Muscle layer of duodenum (tissue), 2 donors: ENCODE measurements at regions not wholly inside any gene's neighbourhood (a gene's known extent, or its start where the extent isn't known, plus 50 kb on each side); places are given as distances from the start of the nearest gene placed in this dataset.

ENCODE experiments used
- H3K27ac ChIP-seq: one replicate; pipeline ENCODE4 v1.7.0; 2013; ENCODE audit warnings: mild to moderate bottlenecking, low read length
- H3K27me3 ChIP-seq: one replicate; pipeline ENCODE4 v1.7.0; 2013; ENCODE audit warnings: low read depth, mild to moderate bottlenecking, control low read depth, low read length
- H3K36me3 ChIP-seq, 2 donors: one replicate each; pipeline ENCODE4 v1.7.0; 2013; ENCODE audit warnings: low read length in 2 of 2, control low read depth in 1 of 2, mild to moderate bottlenecking in 1 of 2; ENCODE audit not compliant: insufficient read depth in 2 of 2, control insufficient read depth in 1 of 2
- H3K4me1 ChIP-seq, 2 donors: one replicate each; pipeline ENCODE4 v1.7.0; 2013; ENCODE audit warnings: low read length in 2 of 2, mild to moderate bottlenecking in 2 of 2, control low read depth in 1 of 2, moderate library complexity in 1 of 2; ENCODE audit not compliant: insufficient read depth in 2 of 2, control insufficient read depth in 1 of 2
- H3K4me3 ChIP-seq, 2 donors: one replicate each; pipeline ENCODE4 v1.7.0; 2013; ENCODE audit warnings: low read length in 2 of 2, low read depth in 1 of 2, mild to moderate bottlenecking in 1 of 2
- H3K9me3 ChIP-seq, 2 donors: one replicate each; pipeline ENCODE4 v1.7.0; 2013; ENCODE audit warnings: low read length in 2 of 2, control low read depth in 1 of 2, mild to moderate bottlenecking in 1 of 2; ENCODE audit not compliant: control insufficient read depth in 1 of 2
- donor health status: healthy.

DNA sequence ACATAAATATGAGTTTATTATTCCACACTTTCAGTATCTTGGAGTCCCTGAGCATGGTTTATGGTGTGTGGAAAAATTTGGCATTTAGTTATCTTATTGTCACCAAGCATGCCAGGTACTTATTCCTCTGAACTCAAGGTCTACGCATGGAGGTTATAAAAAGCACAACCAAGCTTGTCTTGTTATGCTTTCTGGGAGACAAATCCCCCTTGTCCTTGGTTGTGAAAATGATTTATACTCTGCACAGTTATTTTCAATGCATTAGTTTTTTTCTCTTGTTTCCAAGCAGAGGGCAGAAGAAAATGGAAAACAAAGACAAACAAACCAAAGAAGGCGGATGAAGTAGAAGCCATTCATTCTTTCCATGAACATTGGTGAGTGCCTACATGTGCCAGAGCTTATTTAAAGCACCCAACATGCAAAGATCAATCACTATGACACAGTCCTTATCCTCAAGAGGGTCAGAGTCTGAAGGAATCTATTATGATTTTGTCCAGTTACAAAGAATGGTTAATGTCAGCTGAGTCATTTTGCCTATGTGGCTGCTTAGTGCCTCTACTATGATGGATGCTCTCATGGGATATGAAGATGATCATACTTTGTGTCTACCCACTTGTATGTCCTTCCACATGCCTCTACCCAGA lies 323.1 kb downstream of the TENT4A start:
- H3K27ac ChIP-seq = no peak overlapping the region
- H3K36me3 ChIP-seq = no peaks in the 10 kb centered on the region
- H3K4me1 ChIP-seq = no peaks in the 10 kb centered on the region
- H3K4me3 ChIP-seq = no peak overlapping the region
- H3K9me3 ChIP-seq = no peaks in the 10 kb centered on the region
- H3K27me3 ChIP-seq = no peaks in the 10 kb centered on the region

DNA sequence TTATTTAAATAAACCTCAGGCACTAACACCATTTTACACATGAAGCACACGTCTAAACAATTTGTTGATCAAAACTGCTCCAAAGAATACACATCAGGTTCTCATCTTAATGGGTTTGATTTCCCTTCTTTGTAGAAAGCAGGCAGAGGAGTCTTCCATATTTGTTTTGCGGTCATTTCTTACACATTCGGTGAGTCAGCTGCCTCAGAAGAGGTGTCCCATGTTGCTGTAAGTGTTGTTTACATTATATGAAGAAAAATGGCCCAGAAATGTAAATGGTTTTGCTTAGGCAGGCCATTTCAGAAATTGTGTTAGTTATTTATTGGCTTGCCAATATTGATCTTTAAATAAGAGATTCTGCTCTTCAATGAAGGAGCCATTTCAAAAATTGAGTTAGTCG lies 325.8 kb downstream of the TENT4A start:
- H3K36me3 ChIP-seq = no peaks in the 10 kb centered on the region
- H3K4me3 ChIP-seq = no peak overlapping the region
- no peaks in the 10 kb centered on the region for H3K4me1 ChIP-seq
- no peak overlapping the region for H3K27ac ChIP-seq
- H3K9me3 ChIP-seq = no peaks in the 10 kb centered on the region
- no peaks in the 10 kb centered on the region for H3K27me3 ChIP-seq

DNA sequence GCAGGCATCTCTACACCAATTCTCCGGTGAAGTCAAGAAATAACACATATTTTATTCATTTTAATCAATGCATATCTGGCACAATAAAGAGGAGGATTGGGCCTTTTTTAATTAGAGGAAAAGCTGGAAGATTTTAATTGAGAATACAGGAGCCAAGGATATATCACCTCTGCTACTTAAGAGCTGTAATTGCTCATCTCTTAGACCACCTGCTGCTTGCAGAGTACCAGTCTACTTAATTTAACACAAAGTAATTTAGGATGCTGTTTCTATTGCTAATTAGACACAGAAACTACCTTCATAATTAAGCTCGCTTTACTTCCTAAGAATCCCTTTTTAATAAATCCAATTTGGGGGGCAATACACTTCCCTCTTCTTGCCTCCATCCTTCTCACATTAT lies 326.9 kb downstream of the TENT4A start:
- no peaks in the 10 kb centered on the region for H3K9me3 ChIP-seq
- no peaks in the 10 kb centered on the region for H3K27me3 ChIP-seq
- no peaks in the 10 kb centered on the region for H3K4me1 ChIP-seq
- H3K4me3 ChIP-seq = no peak overlapping the region
- H3K27ac ChIP-seq = no peak overlapping the region
- H3K36me3 ChIP-seq = no peaks in the 10 kb centered on the region

DNA sequence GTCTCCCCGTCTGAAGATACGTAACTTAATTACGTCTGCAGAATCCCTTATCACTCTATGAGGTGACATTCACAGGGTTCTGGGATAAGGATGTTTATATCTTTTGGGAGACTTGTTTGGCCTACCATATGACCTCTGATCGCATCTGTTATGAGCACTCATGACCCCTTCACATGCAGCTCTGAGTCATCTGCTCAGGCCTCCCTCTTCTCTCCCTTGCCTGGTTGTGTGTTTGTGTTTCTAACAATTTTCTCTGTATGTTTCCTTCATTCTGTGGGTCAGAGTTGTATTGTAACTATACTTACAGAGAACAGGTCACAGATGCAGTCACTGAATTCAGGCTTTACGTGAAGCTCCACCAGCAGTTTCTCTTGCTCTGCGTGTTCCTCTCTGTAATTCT lies 330.6 kb downstream of the TENT4A start:
- Histone ChIP-seq H3K27ac (no peak overlapping the region), H3K4me3 (no peak overlapping the region), H3K36me3 (no peaks in the 10 kb centered on the region), H3K9me3 (no peaks in the 10 kb centered on the region), H3K27me3 (no peaks in the 10 kb centered on the region), H3K4me1 (no peaks in the 10 kb centered on the region)

DNA sequence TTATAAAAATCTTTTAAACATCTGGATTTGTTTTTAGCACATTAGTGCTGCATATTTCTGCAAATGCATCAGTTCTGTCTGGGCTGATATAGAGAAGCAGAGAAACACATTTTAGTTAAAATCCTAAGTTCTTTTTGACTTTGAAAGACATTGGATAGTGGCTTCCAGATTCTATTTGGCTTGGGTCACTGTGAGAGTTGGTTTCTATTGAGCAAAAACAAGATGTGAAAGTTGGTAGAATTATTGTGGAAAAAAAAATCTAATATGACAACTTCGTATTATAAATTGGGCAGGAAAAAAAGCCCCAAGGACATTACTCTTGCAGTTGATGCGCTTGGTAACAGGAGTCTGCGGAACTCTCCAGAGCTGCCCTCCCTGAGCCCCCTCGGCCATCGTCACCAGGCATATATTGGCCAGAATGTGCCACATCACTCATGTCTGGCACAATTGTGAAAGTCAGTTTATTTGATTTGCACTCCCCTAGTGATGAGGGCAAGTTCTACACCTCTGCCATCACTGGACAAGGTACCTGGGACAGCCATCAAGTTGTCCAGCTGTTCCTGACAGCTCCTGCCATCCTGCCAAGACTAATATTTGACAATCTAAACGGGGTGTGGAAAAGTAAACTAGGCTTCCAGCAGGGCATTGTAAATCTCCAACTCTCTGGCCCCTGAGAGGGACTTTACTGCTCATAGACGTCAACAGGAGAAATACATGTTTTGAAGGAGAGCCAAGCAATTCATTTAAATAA lies 334.5 kb downstream of the TENT4A start:
- Histone ChIP-seq H3K4me1 (no peaks in the 10 kb centered on the region), H3K36me3 (no peaks in the 10 kb centered on the region), H3K4me3 (no peak overlapping the region), H3K27me3 (no peaks in the 10 kb centered on the region), H3K9me3 (no peaks in the 10 kb centered on the region), H3K27ac (no peak overlapping the region)

DNA sequence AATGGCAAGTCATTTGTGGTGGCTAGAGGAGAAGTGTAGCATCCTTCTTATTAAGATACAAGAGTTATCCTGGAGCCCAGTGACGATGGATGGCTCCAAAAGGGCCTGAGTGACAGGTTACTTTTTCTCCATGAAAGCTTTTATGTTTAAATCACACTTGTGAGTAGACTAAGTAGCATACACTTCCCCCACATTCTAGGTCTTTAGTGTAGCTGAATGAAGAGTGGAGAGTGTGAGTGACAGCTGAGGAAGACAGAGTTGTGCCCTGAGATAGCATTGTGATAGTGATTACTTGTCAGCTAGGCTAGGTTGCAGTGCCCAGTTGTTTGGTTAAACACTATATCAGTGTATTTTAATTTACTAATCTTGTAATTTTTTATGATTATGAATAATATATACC lies 337.8 kb downstream of the TENT4A start:
- no peak overlapping the region for H3K27ac ChIP-seq
- H3K4me1 ChIP-seq = no peaks in the 10 kb centered on the region
- no peaks in the 10 kb centered on the region for H3K36me3 ChIP-seq
- no peaks in the 10 kb centered on the region for H3K27me3 ChIP-seq
- no peaks in the 10 kb centered on the region for H3K9me3 ChIP-seq
- no peak overlapping the region for H3K4me3 ChIP-seq

DNA sequence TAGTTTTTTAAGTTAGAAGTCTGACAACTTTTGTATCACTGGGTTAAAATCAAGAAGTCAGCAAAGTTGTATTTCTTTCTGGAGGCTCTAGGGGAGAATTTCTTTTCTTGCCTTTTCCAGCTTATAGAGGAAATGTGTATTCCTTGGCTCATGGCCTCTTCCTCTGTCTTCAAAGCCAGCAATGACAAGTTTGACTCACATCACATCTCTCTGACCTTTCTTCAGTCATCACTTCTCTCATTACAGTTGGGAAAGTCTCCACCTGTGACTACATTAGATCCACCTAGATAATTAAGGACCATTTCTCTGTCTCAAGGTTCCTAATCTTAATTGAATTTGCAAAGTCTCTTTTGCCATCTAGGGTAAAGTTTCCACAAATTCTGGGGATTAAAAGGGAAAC lies 339.9 kb downstream of the TENT4A start:
- no peak overlapping the region for H3K4me3 ChIP-seq
- H3K4me1 ChIP-seq = no peaks in the 10 kb centered on the region
- no peaks in the 10 kb centered on the region for H3K9me3 ChIP-seq
- no peaks in the 10 kb centered on the region for H3K27me3 ChIP-seq
- H3K36me3 ChIP-seq = no peaks in the 10 kb centered on the region
- no peak overlapping the region for H3K27ac ChIP-seq

DNA sequence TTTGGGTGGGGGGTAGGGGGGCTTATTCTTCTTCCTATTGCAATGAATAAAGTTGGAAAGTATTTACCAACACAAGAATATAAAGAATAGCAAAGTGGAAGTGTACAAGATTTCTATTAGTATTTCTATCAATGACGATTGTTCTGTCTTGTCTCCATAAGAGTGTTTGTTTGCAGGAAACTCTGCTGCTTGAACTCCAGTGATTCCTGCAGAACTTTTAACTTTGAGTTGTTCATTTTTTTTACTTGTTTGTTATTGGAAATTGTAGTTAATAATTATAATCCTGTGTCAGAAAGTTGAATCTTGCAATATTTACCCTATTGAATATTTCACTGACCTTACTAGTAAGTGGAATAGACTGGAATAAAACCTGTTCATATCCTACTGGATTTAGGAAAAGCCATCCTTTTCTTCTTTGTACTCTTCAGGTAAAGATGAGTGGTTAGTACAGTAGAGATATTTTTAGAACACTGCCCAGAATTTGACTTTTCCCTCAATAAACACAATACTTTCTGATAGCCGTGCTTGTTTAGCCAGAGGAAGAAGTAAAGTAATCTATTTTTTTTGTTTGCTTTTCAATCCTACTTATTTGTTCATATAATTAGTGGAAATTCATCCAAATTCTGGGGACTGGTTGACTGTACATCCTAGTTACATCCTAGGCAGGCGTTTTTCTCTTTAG lies 340.4 kb downstream of the TENT4A start:
- Histone ChIP-seq H3K4me1 (no peaks in the 10 kb centered on the region), H3K9me3 (no peaks in the 10 kb centered on the region), H3K36me3 (no peaks in the 10 kb centered on the region), H3K4me3 (no peak overlapping the region), H3K27me3 (no peaks in the 10 kb centered on the region), H3K27ac (no peak overlapping the region)

DNA sequence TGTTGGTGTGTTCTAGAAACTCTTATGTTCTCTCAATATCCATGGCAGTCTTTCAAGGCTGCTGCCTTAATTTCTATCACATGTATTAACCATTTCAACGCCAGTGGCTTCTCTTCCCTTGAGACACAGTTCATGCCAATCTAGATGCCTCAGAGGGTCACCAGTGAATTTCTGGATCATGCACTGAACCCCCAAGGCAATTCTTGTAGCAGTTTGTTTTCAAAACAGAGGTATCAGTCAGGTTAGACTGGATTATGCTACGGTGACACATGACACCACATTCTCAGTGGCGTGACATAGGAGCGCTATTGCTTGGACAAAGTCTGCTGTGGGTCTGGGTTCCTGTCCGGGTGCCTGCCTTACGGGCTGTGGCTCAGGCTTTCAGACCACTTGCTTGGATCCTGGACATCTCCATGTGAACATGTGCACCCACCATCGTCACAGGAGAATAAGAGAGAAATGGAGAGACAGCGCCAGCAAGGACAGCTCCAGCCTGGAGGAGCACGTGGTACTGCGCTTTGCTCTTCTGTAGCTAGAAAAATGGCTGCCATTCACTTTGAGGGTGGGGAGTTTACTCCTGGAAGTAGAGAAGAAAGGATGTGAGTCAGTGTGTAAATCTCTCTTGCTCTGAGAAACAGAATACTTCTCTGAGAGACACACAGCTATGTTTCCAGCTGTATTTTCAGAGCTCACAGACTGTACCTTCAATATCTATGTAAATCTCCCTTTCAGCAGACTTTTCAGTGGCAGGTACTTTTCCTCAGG lies 329.3 kb upstream of the ADCY2 start:
- Histone ChIP-seq H3K9me3 (no peaks in the 10 kb centered on the region), H3K27ac (no peak overlapping the region), H3K27me3 (no peaks in the 10 kb centered on the region), H3K36me3 (no peaks in the 10 kb centered on the region), H3K4me3 (no peak overlapping the region), H3K4me1 (no peaks in the 10 kb centered on the region)

DNA sequence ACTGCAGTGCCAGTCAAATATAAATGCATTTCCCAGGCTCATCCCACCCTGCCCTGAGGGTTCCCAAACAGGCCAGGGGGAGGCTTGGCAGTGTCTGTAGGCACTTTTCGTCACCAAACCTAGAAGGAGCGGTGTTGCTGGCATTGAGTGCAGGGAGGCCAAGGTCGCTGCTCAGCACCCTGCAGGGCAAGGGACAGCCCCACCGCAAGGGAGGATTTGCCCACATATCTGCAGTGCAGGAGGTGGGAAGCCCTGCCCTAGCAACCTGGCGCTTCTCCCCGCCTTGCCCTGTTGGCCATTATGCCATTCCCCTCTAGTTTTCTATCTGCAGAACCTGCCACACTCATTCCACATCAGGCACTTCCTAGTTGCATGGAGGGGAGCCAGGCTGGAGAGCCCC lies 327.8 kb upstream of the ADCY2 start:
- Histone ChIP-seq H3K27me3 (no peaks in the 10 kb centered on the region), H3K27ac (no peak overlapping the region), H3K4me1 (no peaks in the 10 kb centered on the region), H3K36me3 (no peaks in the 10 kb centered on the region), H3K9me3 (no peaks in the 10 kb centered on the region), H3K4me3 (no peak overlapping the region)

DNA sequence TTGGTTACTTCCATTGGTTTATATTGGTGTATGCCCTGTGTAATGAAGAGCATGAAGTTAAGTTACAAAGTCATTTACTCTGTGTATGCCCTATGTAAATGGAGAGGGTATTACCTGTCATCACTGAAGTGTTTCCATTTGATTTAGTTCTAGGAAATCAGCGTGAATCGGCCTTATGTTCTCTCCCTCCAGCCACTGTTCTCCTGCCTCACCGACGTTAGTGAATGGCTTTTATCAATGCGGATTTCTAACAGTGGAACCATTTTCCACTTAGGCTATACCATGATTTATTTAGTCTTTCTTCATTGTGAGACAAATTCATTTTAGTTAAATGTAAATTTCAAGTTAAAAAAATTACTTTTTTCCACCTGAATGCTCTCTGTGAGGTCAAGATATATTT lies 327.0 kb upstream of the ADCY2 start:
- no peaks in the 10 kb centered on the region for H3K9me3 ChIP-seq
- H3K4me3 ChIP-seq = no peak overlapping the region
- no peaks in the 10 kb centered on the region for H3K36me3 ChIP-seq

More for the DNA sequence above, 327.0 kb upstream of the ADCY2 start:
- H3K4me1 ChIP-seq = no peaks in the 10 kb centered on the region
- no peak overlapping the region for H3K27ac ChIP-seq
- no peaks in the 10 kb centered on the region for H3K27me3 ChIP-seq
